Amniotic epithelial cell (primary cell): ENCODE measurements at regions not wholly inside any gene's neighbourhood (a gene's known extent, or its start where the extent isn't known, plus 50 kb on each side); places are given as distances from the start of the nearest gene placed in this dataset.

ENCODE experiments used
- DNase-seq: peaks from one replicate; pipeline ENCODE4 v3.0.0-alpha.2; 2010; ENCODE audit warnings: low read depth

DNA sequence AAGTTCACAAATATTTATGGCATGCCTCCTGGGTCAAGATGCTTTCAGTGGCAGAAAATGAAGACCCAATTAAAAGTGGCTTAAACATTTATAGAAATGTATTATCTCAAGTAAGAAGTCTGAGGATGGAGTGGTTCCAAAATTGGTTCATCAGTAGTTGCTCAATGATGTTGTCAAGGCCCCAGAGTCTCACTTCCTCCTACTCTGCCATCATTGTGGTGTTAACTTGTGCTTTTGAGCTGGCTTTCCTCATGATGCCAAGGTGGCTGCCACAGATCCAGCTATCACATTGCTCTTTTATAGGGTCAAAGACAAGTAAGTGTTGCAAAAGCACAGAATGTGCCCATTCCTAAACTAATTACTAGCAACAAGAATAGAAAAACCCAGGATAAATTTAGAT, 404.6 kb upstream of the NRP1 start:
- DNase-seq = no peak

DNA sequence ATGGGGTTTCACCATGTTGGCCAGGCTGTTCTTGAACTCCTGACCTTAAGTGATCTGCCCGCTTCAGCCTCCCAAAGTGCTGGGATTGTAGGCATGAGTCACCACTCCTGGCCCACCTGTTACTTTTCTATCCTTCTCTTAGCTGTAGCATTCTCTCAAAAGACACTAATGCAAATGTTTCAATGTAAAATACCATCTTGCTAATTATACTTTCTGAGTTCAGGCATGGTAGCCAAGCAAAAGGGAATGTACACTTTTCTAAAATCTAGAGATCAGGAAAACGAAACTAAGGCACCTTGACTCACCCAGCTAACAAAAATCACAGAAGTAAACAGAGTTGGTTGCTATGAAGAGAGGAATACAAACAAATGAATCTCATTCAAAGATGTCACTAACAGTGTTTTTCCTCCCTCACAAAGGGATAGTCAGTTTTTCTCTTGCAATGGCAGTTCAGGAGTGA, 401.0 kb upstream of the NRP1 start:
- DNase-seq = peak; percentile 22

DNA sequence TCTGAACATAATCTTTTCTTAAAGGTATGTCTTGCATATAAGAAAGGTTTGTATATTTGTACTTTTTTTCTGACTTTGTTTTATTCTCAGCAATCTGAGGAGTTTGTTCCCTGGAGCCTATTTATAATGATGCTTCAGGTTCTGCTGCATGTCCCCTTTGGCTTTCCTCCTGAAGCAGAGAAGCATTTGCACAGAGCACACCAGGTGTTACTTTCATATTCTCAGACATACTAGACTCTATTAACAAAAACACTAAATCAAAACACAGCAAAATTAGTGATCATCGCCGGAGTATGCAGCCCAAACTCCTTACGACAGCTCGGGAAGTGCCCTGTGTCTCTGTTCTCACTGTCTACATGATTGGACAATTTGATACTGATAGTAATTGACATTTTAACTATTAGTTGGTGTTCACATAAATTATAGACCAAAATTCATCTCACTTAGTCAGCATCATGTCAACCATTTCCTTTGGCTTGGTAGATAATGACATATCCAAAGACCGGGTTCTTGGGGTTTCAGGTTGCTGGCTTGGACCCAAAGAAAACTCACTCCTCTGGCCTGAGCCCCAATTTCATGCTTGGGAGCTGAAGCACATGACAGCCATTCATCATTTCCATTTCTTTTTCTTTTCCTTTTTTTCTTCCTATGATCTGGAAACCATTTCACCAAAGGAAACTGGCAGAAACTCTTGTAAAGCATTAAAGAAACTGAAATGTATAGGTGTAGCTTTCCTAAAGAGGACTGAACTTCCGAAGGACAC, 400.1 kb upstream of the NRP1 start:
- DNase-seq = no peak

DNA sequence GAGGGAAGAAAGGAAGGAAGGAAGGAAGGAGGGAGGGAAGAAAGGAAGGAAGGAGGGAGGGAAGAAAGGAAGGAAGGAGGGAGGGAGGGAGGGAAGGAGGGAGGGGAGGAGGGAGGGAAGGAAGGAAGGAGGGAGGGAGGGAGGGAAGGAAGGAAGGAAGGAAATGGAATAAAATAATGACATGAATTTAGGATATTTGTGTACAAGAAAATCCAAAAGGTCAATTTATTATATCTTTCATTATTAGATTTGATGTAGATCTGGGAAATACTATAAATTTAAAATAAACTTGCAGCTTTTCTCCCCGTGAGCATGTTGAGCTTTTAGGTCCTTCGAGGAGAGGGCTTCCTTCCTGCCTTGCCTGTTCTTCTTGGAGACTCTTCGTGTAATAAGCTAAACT, 398.6 kb upstream of the NRP1 start:
- DNase-seq = no peak

DNA sequence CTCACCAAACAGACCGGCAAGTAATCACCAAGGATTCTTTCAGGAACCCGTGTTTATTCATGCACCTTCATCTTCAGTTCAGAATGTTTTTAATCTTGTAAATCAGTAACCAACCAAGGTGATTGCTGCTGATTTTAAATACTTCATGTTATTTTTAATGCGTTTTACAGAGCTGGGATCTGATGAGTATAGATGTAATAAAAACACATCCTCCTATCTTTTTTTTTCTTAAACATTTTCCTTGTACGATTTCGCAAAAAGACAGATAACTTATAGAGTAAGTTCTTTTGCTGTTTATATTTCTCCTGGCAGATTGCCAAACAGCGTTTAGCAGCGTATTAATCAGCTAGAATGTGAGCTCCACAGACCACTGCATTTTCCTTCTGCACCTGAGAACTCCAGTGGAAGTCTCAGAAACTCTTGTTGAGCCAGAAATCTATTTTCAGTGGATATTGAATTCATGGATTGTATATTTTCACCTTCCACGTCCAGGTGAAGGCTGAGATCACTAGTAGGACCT, 397.8 kb upstream of the NRP1 start:
- peak; percentile 52 for DNase-seq

DNA sequence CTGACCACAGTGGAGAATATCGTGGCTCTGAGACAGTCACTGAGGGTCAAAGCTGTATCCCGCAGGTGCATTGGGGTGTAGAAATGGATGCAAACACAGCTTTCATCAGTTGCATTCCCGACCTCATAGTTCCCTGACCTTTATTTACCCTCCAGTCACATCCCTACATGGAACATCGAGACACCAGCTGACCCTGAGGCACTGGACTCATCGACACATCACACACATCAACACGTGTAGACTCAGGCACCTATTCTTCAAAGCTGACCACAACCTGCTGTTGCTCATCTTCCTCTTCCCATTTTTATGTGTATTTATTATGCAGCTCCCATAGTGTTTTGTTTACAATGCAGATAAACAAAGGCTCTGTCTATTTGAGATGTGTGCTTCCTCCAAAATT, 396.9 kb upstream of the NRP1 start:
- no peak for DNase-seq

DNA sequence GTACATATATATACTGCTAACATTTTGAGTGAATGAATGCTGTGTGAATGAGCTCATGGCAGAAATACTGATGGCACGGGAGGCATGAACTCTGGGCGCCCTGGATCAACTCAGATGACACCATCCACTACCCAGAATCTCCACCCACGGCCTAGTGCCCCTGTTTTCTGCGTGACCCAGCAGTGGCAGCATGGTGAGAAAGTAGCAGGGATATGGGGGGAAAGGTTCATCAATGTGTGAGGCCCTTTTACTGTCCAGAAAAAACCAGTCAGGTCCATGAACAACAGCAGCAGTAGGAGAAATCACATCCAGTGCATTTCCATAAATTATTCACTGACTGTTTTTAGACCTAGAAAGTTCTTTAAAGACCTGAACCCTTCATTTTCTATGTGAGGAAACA, 391.0 kb upstream of the NRP1 start:
- no peak for DNase-seq

DNA sequence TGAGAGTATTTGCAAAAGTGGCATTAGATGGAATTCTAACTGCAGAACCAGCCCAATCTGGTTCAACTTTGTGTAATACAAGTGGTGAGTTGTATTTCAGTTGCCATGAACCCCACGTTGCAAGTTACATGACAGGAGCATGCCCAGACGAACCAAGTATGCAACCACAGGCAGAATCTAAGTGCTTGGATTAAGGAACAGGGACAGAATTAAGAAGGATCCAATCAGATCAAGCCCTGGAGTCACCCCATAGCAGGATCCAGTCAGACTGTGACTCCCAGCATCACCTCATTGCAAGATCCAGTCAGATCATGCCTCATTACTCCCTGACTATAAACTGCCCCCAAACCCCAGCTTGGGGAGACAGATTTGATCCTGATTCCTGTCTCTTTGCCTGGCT, 388.7 kb upstream of the NRP1 start:
- DNase-seq = no peak

DNA sequence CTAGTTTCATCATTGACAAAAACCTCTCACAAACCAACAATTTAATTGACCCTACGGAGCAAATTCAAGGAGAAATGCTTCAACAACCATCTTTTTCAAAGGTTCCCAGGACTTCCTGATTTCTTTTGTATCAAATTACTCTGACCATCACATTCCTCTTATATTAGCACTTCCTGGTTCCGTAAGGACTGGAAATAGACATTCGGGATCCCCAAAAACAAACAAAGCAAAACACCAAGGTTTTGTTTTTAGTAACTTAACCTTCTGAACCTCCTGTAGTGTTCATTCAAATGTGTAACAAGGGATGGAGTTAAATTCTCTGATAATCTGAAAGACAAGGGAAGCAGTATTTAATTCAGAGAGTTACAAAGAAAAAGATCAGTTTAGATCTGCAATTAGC, 387.6 kb upstream of the NRP1 start:
- no peak for DNase-seq

DNA sequence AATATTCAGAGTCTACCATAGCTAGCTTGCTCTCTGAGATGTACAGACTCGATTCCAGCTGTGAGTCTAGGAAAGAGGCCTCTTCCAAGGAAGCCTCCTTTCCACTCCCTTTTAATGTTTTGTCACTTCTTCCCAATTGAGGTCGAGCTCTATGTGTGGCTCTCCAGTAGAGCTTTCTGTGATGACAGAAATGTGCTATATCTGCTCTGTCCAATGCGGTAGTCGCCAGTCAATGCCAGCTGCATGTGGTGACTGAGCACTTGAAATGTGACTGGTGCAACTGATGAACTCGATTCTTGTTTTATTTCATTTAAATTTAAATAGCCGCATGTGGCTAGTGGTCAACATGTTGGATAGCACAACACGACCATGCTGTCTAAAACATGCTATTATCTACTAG, 387.0 kb upstream of the NRP1 start:
- DNase-seq = no peak

DNA sequence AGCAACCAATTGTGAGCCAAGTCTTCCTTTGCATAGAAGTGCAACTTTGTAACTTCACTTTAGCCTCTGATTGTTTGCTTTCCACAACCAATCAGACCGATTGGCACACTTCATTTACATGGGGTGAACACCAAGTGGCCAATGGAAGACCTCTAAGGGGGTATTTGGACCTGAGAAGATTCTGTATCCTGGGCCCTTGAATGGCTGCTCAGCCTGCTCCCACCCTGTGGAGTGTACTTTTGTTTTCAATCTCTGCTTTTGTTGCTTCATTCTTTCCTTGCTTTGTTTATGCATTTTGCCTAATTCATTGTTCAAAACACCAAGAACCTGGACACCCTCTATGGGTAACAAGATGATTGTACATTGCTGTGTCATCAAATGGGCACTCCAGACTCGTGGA, 385.7 kb upstream of the NRP1 start:
- DNase-seq = no peak

DNA sequence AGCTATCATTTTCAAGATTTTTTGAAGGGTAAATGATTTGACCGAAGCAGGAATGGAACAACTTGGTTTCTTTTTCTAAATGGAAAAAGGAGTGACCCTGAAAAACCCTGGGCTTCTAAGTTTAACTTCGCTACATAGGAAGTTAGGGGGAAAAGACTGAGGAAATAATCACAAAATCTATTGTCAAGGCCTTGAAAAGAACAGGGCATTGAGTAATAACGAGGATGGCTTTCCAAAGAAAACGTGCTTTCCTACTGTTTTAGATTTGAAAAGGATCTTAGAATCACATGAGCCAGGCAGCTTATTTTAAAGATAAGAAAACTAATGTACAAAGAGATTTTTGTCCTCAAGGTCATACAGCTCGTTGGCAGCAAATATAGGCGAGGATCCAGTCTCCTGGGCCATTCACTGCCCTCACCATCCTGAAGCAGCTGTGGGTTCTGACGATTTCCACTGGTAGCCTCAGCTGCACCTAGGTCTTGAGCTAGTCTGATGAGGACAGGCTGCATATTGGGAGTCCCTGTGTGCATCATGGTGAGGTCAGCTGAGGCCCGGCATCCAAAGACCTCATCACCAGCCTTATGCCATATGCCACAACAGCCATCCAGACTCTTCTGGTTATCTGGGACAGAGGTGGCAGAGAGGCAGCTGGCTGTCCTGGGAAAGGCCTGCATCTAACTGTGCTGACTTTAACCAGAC, 384.7 kb upstream of the NRP1 start:
- DNase-seq = no peak

DNA sequence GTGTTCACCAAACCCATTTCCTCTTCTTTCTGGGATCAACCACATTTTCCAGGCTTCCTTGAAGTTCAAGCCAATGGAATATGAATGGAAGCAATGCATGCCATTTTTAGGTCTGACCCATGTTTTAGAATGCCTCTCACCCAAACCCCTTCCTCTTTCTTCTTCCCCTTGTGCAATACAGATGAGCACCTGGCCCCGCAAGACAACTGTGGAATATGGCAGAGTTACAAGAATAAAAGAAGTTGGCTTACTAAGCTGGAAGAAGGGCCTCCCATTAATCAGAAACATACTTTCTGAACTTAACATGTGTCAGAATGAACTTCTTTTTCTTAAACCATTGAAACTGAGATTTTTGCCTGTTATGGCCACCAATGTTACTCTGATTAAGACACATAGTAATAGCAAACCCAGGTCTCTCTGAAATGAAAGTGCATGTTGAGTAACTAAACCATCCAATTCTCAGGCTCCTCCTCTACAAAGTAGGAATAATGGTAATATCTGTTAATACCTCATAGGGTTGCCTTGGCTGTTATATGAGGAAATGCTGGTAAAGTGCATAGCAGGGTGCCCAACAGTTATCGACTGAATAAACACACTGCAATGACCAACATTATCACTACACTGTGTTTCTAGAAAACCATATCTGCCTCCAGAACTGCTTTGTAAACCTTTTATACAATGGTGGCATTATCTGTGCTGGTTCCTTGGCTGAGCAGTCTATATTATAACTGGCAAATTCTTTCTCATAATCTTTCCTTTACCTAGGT, 382.2 kb upstream of the NRP1 start:
- no peak for DNase-seq

DNA sequence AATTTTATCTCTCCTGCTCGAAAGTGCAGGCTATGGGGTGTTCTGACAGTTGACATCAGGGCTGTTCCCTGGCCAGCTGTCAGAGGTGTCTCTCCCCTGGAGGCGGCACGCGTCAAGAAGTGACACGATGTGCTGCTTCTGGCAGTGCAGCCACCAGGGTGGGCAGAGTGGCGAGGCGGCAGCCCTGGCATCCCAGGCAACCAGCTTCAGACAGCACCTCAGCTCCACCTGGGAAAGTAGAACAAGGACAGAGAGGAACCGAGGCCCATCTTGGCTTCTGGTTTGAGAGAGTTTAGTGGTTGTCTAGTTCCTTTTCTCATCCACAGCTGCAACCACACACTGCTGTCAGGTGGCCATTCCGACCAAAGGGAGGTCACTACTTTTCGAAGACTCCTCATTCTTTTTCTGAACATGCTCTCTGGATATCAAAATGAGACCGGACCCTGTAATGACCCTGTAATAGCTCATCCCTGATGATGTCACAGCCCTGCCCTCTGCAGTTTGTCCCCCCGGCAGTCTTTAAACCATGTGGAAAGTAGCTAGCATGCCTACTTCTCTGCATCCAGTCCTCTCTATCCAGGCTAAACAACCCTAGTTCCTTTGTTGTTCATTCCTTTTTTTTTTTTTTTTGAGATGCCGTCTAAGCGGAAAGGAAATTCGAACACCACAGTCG, 381.0 kb upstream of the NRP1 start:
- no peak for DNase-seq

DNA sequence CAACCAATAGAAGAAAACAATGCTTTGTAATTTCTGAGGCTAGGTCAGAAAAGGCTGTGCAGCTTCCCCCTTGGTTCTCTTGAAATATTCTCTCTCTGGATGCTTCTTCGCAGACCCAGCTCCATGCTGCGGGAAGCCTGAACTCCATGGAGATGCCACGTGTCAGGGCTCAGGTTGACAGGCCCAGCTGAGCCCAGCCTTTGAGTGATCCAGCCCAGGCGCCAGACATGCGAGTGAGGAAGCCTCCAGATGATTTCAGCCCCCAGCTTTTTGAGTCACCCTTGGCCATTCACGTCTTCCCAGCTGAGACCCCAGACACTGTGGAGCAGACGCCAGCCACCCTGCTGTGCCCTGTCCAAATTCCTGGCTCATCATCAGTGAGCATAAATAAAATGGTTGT, 378.4 kb upstream of the NRP1 start:
- no peak for DNase-seq

DNA sequence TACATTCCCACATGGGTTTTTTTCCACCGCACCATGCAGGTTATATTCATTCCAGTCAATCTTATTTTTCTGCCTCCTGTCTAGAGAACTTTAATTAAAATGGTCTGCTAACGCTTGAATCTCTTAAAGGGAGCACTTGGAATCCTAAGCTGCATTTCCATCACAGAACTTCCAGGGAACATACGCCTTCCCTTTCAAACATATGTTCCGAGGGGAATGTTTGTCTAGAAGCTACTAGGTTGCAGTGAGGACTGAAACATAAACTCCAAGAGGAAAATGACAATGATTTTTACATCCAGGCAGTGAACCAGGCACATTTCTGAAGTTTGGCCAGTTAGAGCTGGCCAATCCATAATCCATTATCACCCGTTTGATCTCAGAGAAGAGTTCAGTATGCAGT, 375.5 kb upstream of the NRP1 start:
- DNase-seq = no peak

DNA sequence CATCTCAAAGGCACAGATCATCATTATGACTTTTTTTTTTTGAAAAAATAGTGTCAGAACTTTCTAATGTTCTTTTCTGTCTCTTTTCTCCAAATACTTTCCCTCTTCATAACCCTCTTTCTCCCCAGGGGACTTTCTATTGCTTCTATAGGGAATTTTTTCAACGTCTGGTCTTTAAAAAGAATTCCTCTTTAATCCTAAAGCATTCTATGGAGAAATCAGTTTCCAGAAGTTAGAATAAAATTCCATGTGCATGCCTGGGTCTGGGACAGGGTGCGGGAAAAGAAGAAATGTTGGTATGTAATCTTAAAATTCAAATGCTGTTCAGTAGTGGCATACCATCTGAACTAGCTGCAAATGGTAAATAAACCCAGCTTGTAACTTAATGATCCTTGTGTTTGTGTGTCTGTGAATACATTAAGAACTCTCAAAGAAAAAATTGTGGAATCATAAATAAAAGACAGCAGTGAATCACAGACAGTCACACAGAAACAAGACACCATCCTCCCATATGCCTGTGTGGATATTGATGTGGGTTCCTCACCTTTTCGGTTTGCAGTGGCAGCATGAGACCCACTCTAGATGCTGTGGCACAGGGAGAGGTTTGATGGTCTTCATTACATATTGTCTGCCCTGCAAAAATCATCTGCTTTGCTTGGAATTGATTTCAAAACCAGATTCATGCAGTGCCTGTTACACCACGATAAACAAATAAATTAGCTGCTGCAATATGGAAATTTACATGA, 374.7 kb upstream of the NRP1 start:
- no peak for DNase-seq

DNA sequence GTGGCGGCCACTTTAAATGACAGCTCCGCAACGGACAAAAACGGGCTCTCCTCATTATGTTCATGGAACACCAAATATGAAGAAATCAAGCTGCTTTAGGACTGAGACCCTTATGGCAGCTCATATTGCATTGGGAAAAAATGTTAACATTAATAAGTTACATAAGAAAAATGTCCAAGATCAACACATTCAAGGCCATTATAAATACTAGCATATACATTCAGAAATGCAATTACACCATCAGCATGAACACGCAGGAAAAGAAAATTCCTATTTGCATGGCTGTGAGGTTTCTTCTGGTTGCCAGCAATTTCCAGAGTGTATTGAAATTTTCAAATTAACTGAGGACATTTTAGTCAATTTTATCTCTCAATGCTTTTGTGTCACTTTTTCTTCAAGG, 374.1 kb upstream of the NRP1 start:
- no peak for DNase-seq

DNA sequence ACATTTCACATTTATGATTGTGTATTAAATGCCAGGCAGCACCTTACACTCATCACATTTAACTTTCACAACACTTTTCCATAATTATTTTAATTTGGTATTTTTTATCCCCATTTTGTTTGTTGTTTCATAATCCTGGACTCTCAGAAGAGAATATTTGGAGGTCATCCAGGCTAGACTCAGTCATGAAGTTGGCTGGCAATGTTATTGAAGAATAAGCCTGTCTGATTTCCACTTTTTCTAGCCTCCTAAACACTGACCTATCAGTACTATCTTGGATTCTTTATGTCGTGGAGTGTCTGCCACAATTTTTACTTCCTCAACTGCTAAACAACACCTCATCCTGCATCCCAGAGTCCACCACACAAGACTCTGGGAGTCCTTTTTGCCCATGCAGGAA, 372.3 kb upstream of the NRP1 start:
- no peak for DNase-seq

DNA sequence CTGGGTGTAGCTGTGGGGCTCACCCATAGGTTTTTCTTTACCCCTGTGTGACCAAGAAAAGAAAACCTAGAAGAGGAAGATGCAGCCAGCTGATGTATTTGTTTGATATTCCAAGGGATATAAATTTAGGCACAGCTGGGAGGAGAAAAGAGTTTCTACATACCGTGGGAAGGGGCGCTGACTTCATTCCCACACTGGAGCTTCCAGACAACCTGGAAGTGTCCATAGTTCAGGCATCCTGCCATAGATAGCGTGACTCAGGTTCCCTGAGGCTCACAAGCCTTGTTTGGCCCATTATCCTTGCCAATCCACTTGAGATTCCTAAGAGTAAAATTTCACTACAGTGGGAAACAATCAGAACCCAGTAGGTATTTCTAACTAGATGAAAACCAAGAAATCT, 371.7 kb upstream of the NRP1 start:
- peak; percentile 56 for DNase-seq

DNA sequence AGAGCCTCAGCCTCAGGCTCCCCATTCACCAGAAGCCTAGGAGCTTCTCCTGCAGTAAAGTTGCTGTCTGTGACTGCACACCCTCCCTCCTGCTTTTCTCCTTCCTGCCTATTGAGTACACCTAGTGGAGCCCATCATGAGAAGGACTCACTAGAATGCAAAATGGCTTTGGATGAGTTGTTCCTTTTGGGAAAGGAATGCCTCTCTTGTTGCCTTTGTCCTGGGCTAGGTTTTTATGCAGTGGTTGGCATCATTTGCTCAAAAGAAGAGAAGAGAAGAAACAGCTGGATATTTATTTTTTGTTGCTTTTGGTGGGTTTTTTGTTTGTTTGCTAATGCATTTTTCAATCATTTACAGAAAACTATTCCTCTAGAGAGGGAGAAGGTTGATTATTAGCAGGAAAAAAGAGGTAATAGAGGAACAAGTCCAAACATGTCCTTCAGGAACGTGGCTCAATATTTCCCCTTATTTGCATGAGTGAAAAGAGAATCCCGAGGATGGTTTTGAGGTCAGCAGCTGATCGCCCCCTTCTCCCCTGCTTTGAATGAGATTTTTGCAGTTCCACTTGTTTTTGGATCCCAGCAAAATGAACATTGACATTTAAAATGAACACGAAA, 369.9 kb upstream of the NRP1 start:
- DNase-seq = no peak
